Karpas-422 (cell line): ENCODE measurements at regions not wholly inside any gene's neighbourhood (a gene's known extent, or its start where the extent isn't known, plus 50 kb on each side); places are given as distances from the start of the nearest gene placed in this dataset.

Experiments used
- DNase-seq: peaks from one replicate; pipeline ENCODE4 v3.0.0-alpha.2; 2015
- H2AFZ ChIP-seq: fragments of 200-600 bp; sonication (generic); 2 replicates; pipeline ENCODE4 v1.6.1; 2014; ENCODE audit warnings: antibody characterized with exemption, low read length, mixed read lengths
- H3K27ac ChIP-seq: fragments of 200-600 bp; sonication (generic); 2 replicates; pipeline ENCODE4 v1.5.1; 2014; ENCODE audit warnings: mild to moderate bottlenecking, low read length, moderate library complexity
- H3K27me3 ChIP-seq: fragments of 200-600 bp; sonication (generic); 2 replicates; pipeline ENCODE4 v1.6.1; 2014; ENCODE audit warnings: low read length, mixed read lengths
- H3K36me3 ChIP-seq: fragments of 200-600 bp; sonication (generic); 2 replicates; pipeline ENCODE4 v1.6.1; 2014; ENCODE audit warnings: low read length, mixed read lengths; ENCODE audit not compliant: insufficient read depth
- H3K4me1 ChIP-seq: fragments of 200-600 bp; sonication (generic); 2 replicates; pipeline ENCODE4 v1.6.1; 2014; ENCODE audit warnings: mild to moderate bottlenecking, low read length, mixed read lengths
- H3K4me2 ChIP-seq: fragments of 200-600 bp; sonication (generic); 2 replicates; pipeline ENCODE4 v1.6.1; 2014; ENCODE audit warnings: low read length, low read depth, mild to moderate bottlenecking; ENCODE audit not compliant: poor library complexity, severe bottlenecking
- H3K4me3 ChIP-seq: fragments of 200-600 bp; sonication (generic); 2 replicates; pipeline ENCODE4 v1.5.1; 2014; ENCODE audit warnings: mild to moderate bottlenecking, antibody characterized with exemption, low read length, mixed read lengths
- H3K79me2 ChIP-seq: fragments of 200-600 bp; sonication (generic); 2 replicates; pipeline ENCODE4 v1.6.1; 2014; ENCODE audit warnings: mild to moderate bottlenecking, low read length, mixed read lengths
- H3K9ac ChIP-seq: fragments of 200-600 bp; sonication (generic); 2 replicates; pipeline ENCODE4 v1.6.0; 2014; ENCODE audit warnings: low read length
- H3K9me2 ChIP-seq: fragments of 200-600 bp; sonication (generic), shearing (Covaris generic); replicated peaks from 2 replicates; pipeline ENCODE4 v1.6.0; 2014; ENCODE audit warnings: mild to moderate bottlenecking, low read length, moderate library complexity; ENCODE audit not compliant: insufficient read depth
- H3K9me3 ChIP-seq: fragments of 300-700, 200-600 bp; sonication (generic); 2 replicates; pipeline ENCODE4 v1.6.1; 2014; ENCODE audit warnings: low read length, mixed read lengths
- H4K20me1 ChIP-seq: fragments of 200-600 bp; sonication (generic); 2 replicates; pipeline ENCODE4 v1.6.1; 2014; ENCODE audit warnings: mild to moderate bottlenecking, antibody characterized with exemption, low read length, low read depth; ENCODE audit not compliant: insufficient read depth

DNA sequence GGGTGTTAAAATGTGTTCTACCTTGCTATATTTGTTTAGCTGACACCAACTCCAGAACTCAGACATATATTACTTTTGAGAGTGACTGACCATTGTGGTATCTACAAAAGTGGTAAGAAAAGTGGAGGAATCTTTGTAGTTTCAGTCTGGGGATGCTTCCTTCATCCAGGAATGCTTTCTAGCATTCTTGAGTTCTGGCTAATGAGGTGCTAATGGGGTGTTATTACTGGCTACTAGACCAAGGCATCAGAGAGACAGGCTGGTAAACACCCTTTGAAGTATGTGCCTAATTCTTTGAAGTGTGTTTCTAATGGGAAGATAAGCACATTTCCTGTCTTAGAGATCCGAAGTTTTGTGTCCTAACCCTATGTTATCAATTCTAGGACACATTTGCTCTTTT, 310.4 kb downstream of the SPRY1 start:
- Histone ChIP-seq H4K20me1 (no peaks in the 10 kb centered on the region), H3K4me1 (no peaks in the 10 kb centered on the region), H3K27me3 (no peaks in the 10 kb centered on the region), H3K27ac (no peak overlapping the region), H3K9me3 (no peaks in the 10 kb centered on the region), H3K4me2 (no peak overlapping the region), H3K9me2 (no peaks in the 10 kb centered on the region), H3K9ac (no peak overlapping the region), H3K36me3 (no peaks in the 10 kb centered on the region), H2AFZ (no peak overlapping the region), H3K79me2 (no peaks in the 10 kb centered on the region), H3K4me3 (no peak overlapping the region)
- DNase-seq = no peak

DNA sequence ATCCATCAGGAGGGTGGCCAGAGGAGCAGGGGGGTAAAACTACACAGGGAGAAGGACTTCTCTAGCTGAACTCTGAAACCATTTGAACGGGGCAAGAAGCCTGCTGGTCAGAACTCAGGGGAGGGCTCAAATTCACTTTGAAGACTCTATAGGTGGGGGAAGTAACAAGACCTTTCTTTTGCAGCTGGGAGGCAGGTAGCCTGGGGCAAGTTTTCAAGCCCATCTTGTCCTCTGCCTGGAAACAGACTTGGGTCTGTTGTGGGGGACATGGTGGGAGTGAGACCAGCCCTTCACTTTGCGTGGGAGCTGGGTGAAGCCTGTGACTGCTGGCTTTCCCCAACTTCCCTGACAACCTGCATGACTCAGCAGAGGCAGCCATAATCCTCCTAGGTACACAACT, 312.3 kb downstream of the SPRY1 start:
- H2AFZ ChIP-seq = no peak overlapping the region
- no peaks in the 10 kb centered on the region for H3K9me3 ChIP-seq
- H4K20me1 ChIP-seq = no peaks in the 10 kb centered on the region
- no peaks in the 10 kb centered on the region for H3K36me3 ChIP-seq
- no peak for DNase-seq
- no peaks in the 10 kb centered on the region for H3K27me3 ChIP-seq
- no peak overlapping the region for H3K9ac ChIP-seq
- H3K4me2 ChIP-seq = no peak overlapping the region
- H3K4me3 ChIP-seq = no peak overlapping the region
- no peaks in the 10 kb centered on the region for H3K4me1 ChIP-seq
- no peak overlapping the region for H3K27ac ChIP-seq
- no peaks in the 10 kb centered on the region for H3K9me2 ChIP-seq
- H3K79me2 ChIP-seq = no peaks in the 10 kb centered on the region

DNA sequence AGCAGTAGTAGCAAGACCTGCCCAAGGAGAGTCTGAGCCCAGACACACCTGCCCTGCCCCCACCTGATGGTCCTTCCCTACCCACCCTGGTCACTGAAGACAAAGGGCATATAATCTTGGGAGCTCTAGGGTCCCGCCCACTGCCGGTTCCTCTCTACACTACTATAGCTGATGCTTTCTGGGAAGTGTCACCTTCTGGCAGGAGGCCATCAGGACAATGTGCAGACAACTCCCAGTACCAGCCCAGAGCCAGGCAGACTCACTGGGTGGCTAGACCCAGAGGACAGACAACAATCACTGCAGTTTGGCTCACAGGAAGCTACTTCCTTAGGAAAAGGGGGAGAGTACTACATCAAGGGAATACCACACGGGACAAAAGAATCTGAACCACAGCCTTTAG, 312.7 kb downstream of the SPRY1 start:
- no peaks in the 10 kb centered on the region for H4K20me1 ChIP-seq
- no peaks in the 10 kb centered on the region for H3K79me2 ChIP-seq
- H3K27me3 ChIP-seq = no peaks in the 10 kb centered on the region
- no peak overlapping the region for H3K4me2 ChIP-seq
- no peak overlapping the region for H3K4me3 ChIP-seq
- H3K4me1 ChIP-seq = no peaks in the 10 kb centered on the region
- no peak overlapping the region for H3K9ac ChIP-seq
- no peak overlapping the region for H2AFZ ChIP-seq
- no peak overlapping the region for H3K27ac ChIP-seq
- no peaks in the 10 kb centered on the region for H3K36me3 ChIP-seq
- H3K9me3 ChIP-seq = no peaks in the 10 kb centered on the region
- no peaks in the 10 kb centered on the region for H3K9me2 ChIP-seq
- no peak for DNase-seq

DNA sequence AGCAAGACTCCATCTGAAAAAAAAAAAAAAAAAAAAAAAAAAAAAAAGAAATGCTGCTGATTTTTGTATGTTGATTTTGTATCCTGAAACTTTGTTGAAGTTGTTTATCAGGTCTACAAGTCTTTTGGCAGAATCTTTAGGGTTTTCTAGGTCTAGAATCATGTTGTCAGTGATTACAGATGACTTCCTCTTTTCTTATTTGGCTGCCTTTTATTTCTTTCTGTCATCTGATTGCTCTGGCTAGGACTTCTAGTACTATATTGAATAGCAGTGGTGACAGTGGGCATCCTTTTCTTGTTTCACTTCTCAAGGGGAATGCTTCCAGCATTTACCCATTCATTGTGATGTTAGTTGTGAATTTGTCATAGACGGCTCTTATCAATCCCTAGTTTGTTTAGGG, 334.4 kb downstream of the SPRY1 start:
- H3K27ac ChIP-seq = no peak overlapping the region

DNA sequence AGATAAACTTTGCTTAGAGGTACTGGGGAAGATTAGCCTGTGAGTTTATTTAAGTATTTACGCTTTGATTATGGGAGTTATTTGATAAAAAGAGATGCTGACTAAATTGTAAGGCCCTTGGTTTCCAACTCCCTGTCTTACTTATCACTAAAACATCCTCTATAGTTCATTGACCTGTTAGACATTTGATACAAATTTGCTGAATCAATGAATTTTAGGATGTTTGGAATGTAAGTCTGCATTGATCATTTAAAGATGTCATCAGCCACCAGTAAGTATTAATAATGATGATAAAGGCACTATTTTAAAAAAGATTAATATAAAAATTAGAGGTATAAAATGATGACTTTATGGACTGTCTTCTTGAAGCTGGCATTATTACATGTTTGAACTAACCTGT, 340.6 kb downstream of the SPRY1 start:
- H3K9ac ChIP-seq = no peak overlapping the region
- no peak overlapping the region for H3K4me2 ChIP-seq
- H3K4me3 ChIP-seq = no peak overlapping the region
- H2AFZ ChIP-seq = no peak overlapping the region
- no peaks in the 10 kb centered on the region for H3K79me2 ChIP-seq
- H3K27me3 ChIP-seq = no peaks in the 10 kb centered on the region
- H3K9me2 ChIP-seq = no peaks in the 10 kb centered on the region
- no peak overlapping the region for H3K27ac ChIP-seq
- H3K9me3 ChIP-seq = no peaks in the 10 kb centered on the region
- H4K20me1 ChIP-seq = no peaks in the 10 kb centered on the region
- DNase-seq = no peak
- no peaks in the 10 kb centered on the region for H3K4me1 ChIP-seq
- no peaks in the 10 kb centered on the region for H3K36me3 ChIP-seq

More for the DNA sequence above, 334.4 kb downstream of the SPRY1 start:
- Histone ChIP-seq H3K36me3 (no peaks in the 10 kb centered on the region), H3K9me3 (no peaks in the 10 kb centered on the region), H3K4me3 (no peak overlapping the region), H3K4me2 (no peak overlapping the region), H3K9me2 (no peaks in the 10 kb centered on the region), H4K20me1 (no peaks in the 10 kb centered on the region), H3K27me3 (no peaks in the 10 kb centered on the region), H3K79me2 (no peaks in the 10 kb centered on the region), H2AFZ (no peak overlapping the region), H3K9ac (no peak overlapping the region), H3K4me1 (no peaks in the 10 kb centered on the region)
- DNase-seq = no peak

DNA sequence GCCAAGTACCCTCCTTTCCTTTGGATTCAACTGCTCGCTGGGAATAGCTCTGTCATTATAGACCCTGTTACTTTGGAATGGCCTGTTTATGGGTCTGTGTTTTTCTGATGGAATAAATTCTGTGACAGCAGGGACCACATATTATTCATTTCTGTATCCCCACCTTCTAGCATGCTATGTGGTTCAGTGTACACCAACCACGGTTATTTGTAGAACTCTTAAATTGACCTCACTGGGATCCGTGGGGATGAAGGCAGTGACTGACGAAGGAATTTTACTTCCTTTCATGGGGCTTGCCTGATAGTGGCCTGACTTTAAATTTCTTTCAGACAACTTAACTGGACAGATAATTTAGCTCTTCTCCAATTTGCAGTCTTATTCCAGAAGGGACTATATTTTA, 343.2 kb downstream of the SPRY1 start:
- no peaks in the 10 kb centered on the region for H3K4me1 ChIP-seq
- DNase-seq = no peak
- H2AFZ ChIP-seq = no peak overlapping the region
- no peak overlapping the region for H3K4me3 ChIP-seq
- no peak overlapping the region for H3K9ac ChIP-seq
- H3K9me3 ChIP-seq = no peaks in the 10 kb centered on the region
- no peak overlapping the region for H3K4me2 ChIP-seq
- H3K9me2 ChIP-seq = no peaks in the 10 kb centered on the region
- no peaks in the 10 kb centered on the region for H3K27me3 ChIP-seq
- no peaks in the 10 kb centered on the region for H3K79me2 ChIP-seq
- H3K36me3 ChIP-seq = no peaks in the 10 kb centered on the region
- H4K20me1 ChIP-seq = no peaks in the 10 kb centered on the region
- H3K27ac ChIP-seq = no peak overlapping the region

DNA sequence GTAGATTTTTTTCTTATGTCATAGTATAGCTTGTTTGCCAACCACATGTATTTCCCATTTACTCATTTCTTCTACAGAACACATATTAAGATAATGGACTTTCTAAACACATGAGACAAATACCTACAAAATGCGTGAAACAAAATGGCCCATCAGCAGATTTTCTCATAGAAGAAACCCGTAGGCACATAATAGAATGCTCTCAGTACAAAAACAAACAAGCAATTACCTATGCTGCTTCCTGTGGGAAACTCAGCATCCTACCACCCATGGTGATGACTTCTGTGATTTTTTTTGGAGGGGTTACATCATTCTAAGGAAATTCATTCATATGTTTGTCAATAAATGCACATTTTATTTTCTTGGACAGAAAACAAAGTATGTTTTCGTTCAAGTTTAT, 343.6 kb downstream of the SPRY1 start:
- Histone ChIP-seq H3K79me2 (no peaks in the 10 kb centered on the region), H3K27ac (no peak overlapping the region), H3K9me3 (no peaks in the 10 kb centered on the region), H3K36me3 (no peaks in the 10 kb centered on the region), H4K20me1 (no peaks in the 10 kb centered on the region), H3K27me3 (no peaks in the 10 kb centered on the region), H3K9me2 (no peaks in the 10 kb centered on the region), H3K4me2 (no peak overlapping the region), H3K4me3 (no peak overlapping the region), H3K4me1 (no peaks in the 10 kb centered on the region), H2AFZ (no peak overlapping the region), H3K9ac (no peak overlapping the region)
- DNase-seq = no peak

DNA sequence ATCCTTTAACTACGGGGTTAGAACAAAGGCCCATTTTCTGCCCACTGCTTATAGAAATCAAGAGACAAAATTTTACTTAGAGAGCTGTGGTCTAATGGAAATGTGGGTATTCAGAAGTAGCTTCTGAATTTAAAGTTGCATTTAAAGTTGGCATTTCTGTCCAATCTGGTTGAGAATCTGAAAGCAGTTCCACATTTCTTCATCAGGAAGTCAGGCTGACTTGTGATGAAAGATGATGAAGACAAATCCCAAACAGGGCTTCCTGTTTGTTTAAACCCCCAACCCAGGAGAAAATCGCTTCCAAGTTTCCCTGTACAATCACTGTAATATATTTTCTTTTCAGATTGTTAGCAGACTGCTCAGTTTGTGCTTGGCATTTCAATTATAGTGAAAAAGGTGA, 345.3 kb downstream of the SPRY1 start:
- H2AFZ ChIP-seq = no peak overlapping the region
- no peaks in the 10 kb centered on the region for H3K27me3 ChIP-seq
- H3K4me2 ChIP-seq = no peak overlapping the region
- H3K79me2 ChIP-seq = no peaks in the 10 kb centered on the region
- no peak overlapping the region for H3K9ac ChIP-seq
- H4K20me1 ChIP-seq = no peaks in the 10 kb centered on the region
- no peaks in the 10 kb centered on the region for H3K4me1 ChIP-seq
- H3K9me2 ChIP-seq = no peaks in the 10 kb centered on the region
- no peak for DNase-seq
- H3K27ac ChIP-seq = no peak overlapping the region
- H3K9me3 ChIP-seq = no peaks in the 10 kb centered on the region
- H3K4me3 ChIP-seq = no peak overlapping the region
- H3K36me3 ChIP-seq = no peaks in the 10 kb centered on the region

DNA sequence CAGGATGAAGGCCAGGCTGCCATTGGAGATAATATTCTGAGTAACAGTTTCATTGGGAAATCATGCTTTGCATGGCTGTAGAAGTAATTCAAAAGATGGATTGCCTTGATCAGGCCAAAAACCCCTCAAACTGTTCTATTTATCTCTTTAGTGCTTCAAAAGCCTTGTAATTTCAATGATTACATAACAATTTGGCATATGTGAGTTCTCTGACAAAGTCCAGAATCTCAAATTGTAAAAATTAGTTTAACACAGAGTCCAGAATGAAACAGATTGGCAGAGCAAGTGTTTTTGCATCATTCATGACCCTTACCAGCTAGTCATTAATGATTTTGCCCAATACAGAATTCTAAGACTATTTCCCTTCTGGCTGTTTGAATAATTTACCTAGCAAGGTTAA, 347.3 kb downstream of the SPRY1 start:
- no peaks in the 10 kb centered on the region for H3K9me2 ChIP-seq
- no peaks in the 10 kb centered on the region for H3K9me3 ChIP-seq

More for the DNA sequence above, 347.3 kb downstream of the SPRY1 start:
- DNase-seq = no peak
- Histone ChIP-seq H4K20me1 (no peaks in the 10 kb centered on the region), H3K36me3 (no peaks in the 10 kb centered on the region), H2AFZ (no peak overlapping the region), H3K27ac (no peak overlapping the region), H3K27me3 (no peaks in the 10 kb centered on the region), H3K79me2 (no peaks in the 10 kb centered on the region), H3K4me2 (no peak overlapping the region), H3K4me1 (no peaks in the 10 kb centered on the region), H3K9ac (no peak overlapping the region), H3K4me3 (no peak overlapping the region)
